Mesothelial cell of epicardium (in vitro differentiated cells): ENCODE measurements at regions not wholly inside any gene's neighbourhood (a gene's known extent, or its start where the extent isn't known, plus 50 kb on each side); places are given as distances from the start of the nearest gene placed in this dataset.

ENCODE experiments used
- DNase-seq, 2 experiments: peaks; one replicate each; pipeline ENCODE4 v3.0.0; 2021; ENCODE audit warnings: low spot score in 2 of 2; ENCODE audit not compliant: unreplicated experiment in 2 of 2
- H3K27ac Mint-ChIP-seq: 2 replicates; pipeline ENCODE4 v1.8.0; 2021; ENCODE audit warnings: mixed read lengths
- H3K27me3 Mint-ChIP-seq: 2 replicates; pipeline ENCODE4 v1.8.0; 2021; ENCODE audit warnings: low read depth, mixed read lengths
- H3K36me3 Mint-ChIP-seq: 2 replicates; pipeline ENCODE4 v1.8.0; 2021; ENCODE audit warnings: mixed read lengths
- H3K4me1 Mint-ChIP-seq: 2 replicates; pipeline ENCODE4 v1.8.0; 2021; ENCODE audit warnings: mixed read lengths
- H3K4me3 Mint-ChIP-seq: 2 replicates; pipeline ENCODE4 v1.8.0; 2021; ENCODE audit warnings: mild to moderate bottlenecking, moderate library complexity, mixed read lengths
- H3K9me3 Mint-ChIP-seq: 2 replicates; pipeline ENCODE4 v1.8.0; 2021; ENCODE audit warnings: mixed read lengths
- CTCF ChIP-seq: fragments of 200-600 bp; sonication (generic); IDR thresholded peaks from one replicate; pipeline ENCODE4 v1.5.0; 2021; ENCODE audit warnings: antibody characterized with exemption; ENCODE audit not compliant: unreplicated experiment

GRCh38 chr20:57844626-57845596 lies 135.1 kb upstream of the PMEPA1 start:
- no peak for TF ChIP-seq CTCF
- no peak for DNase-seq
- H3K4me1 Mint-ChIP-seq: no peaks in the 10 kb centered on the region
- H3K27ac Mint-ChIP-seq: no peak overlapping the region
- H3K36me3 Mint-ChIP-seq: no peaks in the 10 kb centered on the region
- H3K27me3 Mint-ChIP-seq: peaks cover 10% of the 10 kb centered on the region
- H3K4me3 Mint-ChIP-seq: no peak overlapping the region
- H3K9me3 Mint-ChIP-seq: no peaks in the 10 kb centered on the region

- H3K27me3 Mint-ChIP-seq: peaks cover 9% of the 10 kb centered on the region
These were observed 134.3 kb upstream of the PMEPA1 start for GRCh38 chr20:57843941-57844625.

GRCh38 chr20:57842720-57843119 lies 132.9 kb upstream of the PMEPA1 start:
- peaks cover 7% of the 10 kb centered on the region for H3K27me3 Mint-ChIP-seq
- H3K4me1 Mint-ChIP-seq: peaks cover 11% of the 10 kb centered on the region
- no peak overlapping the region for H3K4me3 Mint-ChIP-seq
- no peaks in the 10 kb centered on the region for H3K36me3 Mint-ChIP-seq
- no peak overlapping the region for H3K27ac Mint-ChIP-seq
- no peaks in the 10 kb centered on the region for H3K9me3 Mint-ChIP-seq
- no peak for TF ChIP-seq CTCF
- DNase-seq: no peak

More at GRCh38 chr20:57843941-57844625, 134.3 kb upstream of the PMEPA1 start:
- Mint-ChIP-seq H3K4me1 (peaks cover 2% of the 10 kb centered on the region), H3K27ac (no peak overlapping the region), H3K36me3 (no peaks in the 10 kb centered on the region), H3K4me3 (no peak overlapping the region), H3K9me3 (no peaks in the 10 kb centered on the region)
- DNase-seq: no peak
- TF ChIP-seq CTCF: no peak

GRCh38 chr20:57841297-57841866 lies 131.6 kb upstream of the PMEPA1 start:
- Mint-ChIP-seq H3K27me3 (peaks cover 2% of the 10 kb centered on the region), H3K27ac (no peak overlapping the region), H3K4me3 (no peak overlapping the region), H3K4me1 (peaks cover 23% of the 10 kb centered on the region), H3K36me3 (no peaks in the 10 kb centered on the region), H3K9me3 (no peaks in the 10 kb centered on the region)
- DNase-seq: no peak
- TF ChIP-seq CTCF: no peak

- no peak for DNase-seq
- no peak overlapping the region for H3K4me3 Mint-ChIP-seq
- TF ChIP-seq CTCF: no peak
- H3K36me3 Mint-ChIP-seq: no peaks in the 10 kb centered on the region
- H3K27ac Mint-ChIP-seq: no peak overlapping the region
- peaks cover 26% of the 10 kb centered on the region for H3K4me1 Mint-ChIP-seq
- H3K9me3 Mint-ChIP-seq: no peaks in the 10 kb centered on the region
- H3K27me3 Mint-ChIP-seq: no peaks in the 10 kb centered on the region
These were observed 130.9 kb upstream of the PMEPA1 start for GRCh38 chr20:57840504-57841296.
